IMR-90 (cell line): ENCODE measurements at regions not wholly inside any gene's neighbourhood (a gene's known extent, or its start where the extent isn't known, plus 50 kb on each side); places are given as distances from the start of the nearest gene placed in this dataset.

Source experiments
- CTCF ChIP-seq: conservative IDR thresholded peaks from 2 replicates; pipeline ENCODE4 v1.5.1; 2012; ENCODE audit warnings: mild to moderate bottlenecking, low read depth, low read length, improper control_type of control experiment
- ELK1 ChIP-seq: fragments of 150-350 bp; IDR thresholded peaks from 2 replicates; pipeline ENCODE4 v1.6.1; 2016; ENCODE audit warnings: low read depth, mild to moderate bottlenecking, low read length, moderate library complexity, borderline replicate concordance
- MAFK ChIP-seq: IDR thresholded peaks from 2 replicates; pipeline ENCODE4 v1.6.1; 2012; ENCODE audit warnings: low read depth, low read length, improper control_type of control experiment
- MXI1 ChIP-seq: IDR thresholded peaks from 2 replicates; pipeline ENCODE4 v1.6.1; 2012; ENCODE audit warnings: low read depth, mild to moderate bottlenecking, low read length, moderate library complexity, borderline replicate concordance
- POLR2A ChIP-seq: IDR thresholded peaks from 2 replicates; pipeline ENCODE4 v1.6.1; 2012; ENCODE audit warnings: mild to moderate bottlenecking, low read depth, low read length
- RFX5 ChIP-seq: IDR thresholded peaks from 2 replicates; pipeline ENCODE4 v1.8.0; 2012; ENCODE audit warnings: low read depth, mild to moderate bottlenecking, low read length, moderate library complexity

- TF ChIP-seq CTCF (no peak), RFX5 (no peak), MAFK (no peak), POLR2A (no peak), MXI1 (no peak), ELK1 (no peak)
Observed at GRCh38 chr1:178023181-178023618, 53.3 kb upstream of the SEC16B start.
